ENCODE measurements at regions not wholly inside any gene's neighbourhood (a gene's known extent, or its start where the extent isn't known, plus 50 kb on each side); places are given as distances from the start of the nearest gene placed in this dataset.

DNA sequence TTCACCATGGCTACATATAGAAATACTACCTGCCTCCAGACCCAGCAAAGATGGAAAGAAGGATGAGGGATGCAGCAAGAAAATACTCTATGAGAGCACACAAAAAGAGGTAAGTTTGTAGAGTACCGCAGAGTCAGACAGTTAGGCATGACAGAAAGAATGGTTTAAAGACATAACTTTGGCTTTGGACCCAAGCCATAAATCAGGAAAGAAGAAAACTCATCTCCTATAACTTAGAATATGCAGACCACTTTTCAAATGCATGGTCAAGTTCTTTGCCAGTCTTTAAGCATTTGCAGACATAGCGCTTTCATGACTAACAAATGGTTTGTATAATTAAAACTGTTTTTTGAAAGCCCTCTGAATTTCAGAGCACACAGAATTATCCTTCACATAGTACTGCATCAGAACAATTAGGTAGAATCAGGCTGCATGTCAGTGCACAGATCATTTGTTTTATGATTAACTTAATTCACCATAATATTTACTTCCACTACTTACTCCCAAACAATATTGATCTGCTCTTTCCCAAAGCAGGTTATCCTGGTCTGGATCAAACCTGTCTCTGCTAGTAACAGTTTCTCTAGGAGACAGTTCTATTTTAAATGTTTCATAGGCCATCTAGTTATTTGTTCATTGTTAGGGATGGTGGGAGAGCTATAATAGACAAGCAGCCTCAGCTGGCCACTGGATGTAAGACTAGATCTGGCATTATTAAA is 280.7 kb upstream of the NR5A2 start:
- TF ChIP-seq, protein P1, sequence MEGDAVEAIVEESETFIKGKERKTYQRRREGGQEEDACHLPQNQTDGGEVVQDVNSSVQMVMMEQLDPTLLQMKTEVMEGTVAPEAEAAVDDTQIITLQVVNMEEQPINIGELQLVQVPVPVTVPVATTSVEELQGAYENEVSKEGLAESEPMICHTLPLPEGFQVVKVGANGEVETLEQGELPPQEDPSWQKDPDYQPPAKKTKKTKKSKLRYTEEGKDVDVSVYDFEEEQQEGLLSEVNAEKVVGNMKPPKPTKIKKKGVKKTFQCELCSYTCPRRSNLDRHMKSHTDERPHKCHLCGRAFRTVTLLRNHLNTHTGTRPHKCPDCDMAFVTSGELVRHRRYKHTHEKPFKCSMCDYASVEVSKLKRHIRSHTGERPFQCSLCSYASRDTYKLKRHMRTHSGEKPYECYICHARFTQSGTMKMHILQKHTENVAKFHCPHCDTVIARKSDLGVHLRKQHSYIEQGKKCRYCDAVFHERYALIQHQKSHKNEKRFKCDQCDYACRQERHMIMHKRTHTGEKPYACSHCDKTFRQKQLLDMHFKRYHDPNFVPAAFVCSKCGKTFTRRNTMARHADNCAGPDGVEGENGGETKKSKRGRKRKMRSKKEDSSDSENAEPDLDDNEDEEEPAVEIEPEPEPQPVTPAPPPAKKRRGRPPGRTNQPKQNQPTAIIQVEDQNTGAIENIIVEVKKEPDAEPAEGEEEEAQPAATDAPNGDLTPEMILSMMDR (IDR thresholded peaks at IDR 0.05; ENCODE audit: low read depth, low read length, missing control alignments) = no peak
- DNase-seq (ENCODE audit: low read depth) = no peak
- in situ Hi-C loops (cut with HindIII; ENCODE audit: low sequenced_read_pairs) = no loop called here
- H3K4me3 ChIP-seq (ENCODE audit: low read depth, low read length) = no peak overlapping the region

DNA sequence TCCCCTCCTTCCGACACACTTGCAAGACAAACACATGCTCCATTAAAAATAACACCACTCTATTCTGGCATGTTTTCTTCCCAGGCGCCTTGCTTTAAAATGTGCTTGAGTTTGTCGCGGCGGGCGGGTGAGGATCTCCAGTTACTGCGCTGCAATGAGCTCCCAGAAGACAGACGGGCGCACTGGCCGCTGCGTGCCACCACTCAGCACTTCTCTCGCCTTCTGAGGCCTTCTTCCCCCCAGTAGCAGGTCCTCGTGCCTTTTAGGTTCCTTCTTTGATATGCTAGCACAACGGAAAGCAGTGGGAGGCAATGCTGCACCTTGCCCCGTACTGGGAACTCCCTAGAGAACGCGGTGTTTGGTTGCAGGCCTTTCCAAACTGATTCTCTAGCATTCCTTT is 279.5 kb upstream of the NR5A2 start:
- DNase-seq (ENCODE audit: low read depth) = no peak
- no peak overlapping the region for H3K4me3 ChIP-seq (ENCODE audit: low read depth, low read length)
- TF ChIP-seq, protein P1 (IDR thresholded peaks at IDR 0.05; ENCODE audit: low read depth, low read length, missing control alignments) = no peak
- in situ Hi-C loops (cut with HindIII; ENCODE audit: low sequenced_read_pairs) = no loop called here

DNA sequence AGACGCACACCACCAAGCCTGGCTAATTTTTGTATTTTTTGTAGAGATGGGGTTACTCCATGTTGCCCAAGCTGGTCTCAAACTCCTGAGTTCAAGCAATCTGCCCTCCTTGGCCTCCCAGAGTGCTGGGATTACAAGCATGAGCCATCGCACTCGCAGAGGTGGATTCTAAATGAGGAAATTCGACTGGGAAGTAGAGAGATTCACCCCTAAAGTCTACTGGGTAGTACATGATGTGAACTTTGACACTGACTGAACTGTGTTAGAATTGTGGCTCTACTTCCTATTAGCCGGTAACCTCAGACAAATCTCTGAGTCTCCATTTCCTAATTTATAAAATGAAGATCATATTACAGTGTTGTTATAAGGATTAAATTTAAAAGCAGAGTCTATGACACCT is 276.0 kb upstream of the NR5A2 start:
- H3K4me3 ChIP-seq (ENCODE audit: low read depth, low read length) = no peak overlapping the region
- in situ Hi-C loops (cut with HindIII; ENCODE audit: low sequenced_read_pairs) = no loop called here
- TF ChIP-seq, protein P1 (IDR thresholded peaks at IDR 0.05; ENCODE audit: low read depth, low read length, missing control alignments) = no peak
- no peak for DNase-seq (ENCODE audit: low read depth)

DNA sequence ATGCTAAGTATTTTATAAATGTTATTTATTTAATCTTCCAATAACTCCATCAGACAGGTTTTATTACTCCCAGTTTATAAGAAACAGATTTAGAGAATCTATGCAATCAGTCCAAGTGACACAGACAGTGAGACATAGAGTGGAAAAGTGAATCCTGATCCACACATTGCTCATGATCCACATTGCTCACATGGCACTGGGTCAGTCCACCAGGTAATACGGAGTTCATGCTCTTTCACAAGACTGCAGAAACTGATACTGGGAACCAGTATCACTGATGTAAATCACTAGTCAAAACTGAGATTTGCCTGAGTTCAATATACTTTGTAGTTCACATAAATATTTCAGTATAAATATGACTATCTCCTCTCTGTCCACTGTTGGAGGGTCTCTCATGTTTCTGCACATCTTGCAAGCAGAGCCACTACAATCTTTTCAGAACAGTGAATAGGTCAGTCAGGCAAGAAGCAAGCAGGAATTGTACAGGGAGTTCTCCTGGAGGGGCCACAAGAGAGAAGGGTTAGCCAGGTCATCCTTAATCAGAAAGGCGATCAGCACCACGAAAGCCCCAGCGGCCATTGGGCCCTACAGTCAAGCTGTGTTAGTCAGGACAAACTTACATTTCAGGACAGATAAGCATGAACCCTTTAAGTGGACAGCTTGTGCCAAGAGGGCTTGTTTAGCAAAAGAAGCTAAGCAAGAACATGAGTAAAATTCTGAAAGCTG is 275.4 kb upstream of the NR5A2 start:
- no peak overlapping the region for H3K4me3 ChIP-seq (ENCODE audit: low read depth, low read length)
- no peak for DNase-seq (ENCODE audit: low read depth)
- TF ChIP-seq, protein P1 (IDR thresholded peaks at IDR 0.05; ENCODE audit: low read depth, low read length, missing control alignments) = no peak
- in situ Hi-C loops (cut with HindIII; ENCODE audit: low sequenced_read_pairs) = no loop called here

DNA sequence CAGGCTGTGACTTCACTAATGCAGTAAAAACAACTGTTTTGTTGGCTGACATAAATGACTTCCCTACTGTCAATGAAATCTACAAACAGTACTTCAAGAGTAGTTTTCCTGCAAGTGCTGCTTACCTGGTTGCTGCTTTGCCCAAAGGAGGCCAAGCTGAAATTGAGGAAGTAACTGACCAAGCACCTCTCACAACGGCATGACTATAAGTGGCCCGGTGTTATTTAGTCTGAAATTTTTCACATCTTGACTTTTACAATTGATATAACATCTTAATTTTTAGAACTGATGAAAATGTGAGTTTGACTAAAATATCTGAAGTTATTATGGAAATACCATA is 274.9 kb upstream of the NR5A2 start:
- DNase-seq (ENCODE audit: low read depth) = no peak
- TF ChIP-seq, protein P1 (IDR thresholded peaks at IDR 0.05; ENCODE audit: low read depth, low read length, missing control alignments) = no peak
- H3K4me3 ChIP-seq (ENCODE audit: low read depth, low read length) = no peak overlapping the region
- in situ Hi-C loops (cut with HindIII; ENCODE audit: low sequenced_read_pairs) = no loop called here

DNA sequence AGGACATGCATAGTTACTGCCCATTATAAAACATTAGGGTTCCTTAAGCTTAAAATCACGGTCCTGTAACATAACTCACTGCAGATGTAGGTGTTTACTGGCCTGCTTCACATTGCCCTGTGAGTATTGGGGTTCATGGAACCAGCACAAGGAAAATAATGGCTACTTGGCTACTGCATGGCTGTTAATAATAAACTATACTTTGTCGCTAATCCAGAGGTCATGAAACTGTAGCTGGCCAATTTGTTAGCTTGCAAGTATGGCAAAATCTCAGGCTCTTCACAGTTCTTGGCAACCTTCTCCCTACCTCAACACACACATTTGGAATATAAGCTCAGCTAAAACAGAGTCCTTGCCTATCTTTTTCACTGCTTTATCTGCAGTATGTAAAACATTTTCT is 274.0 kb upstream of the NR5A2 start:
- DNase-seq (ENCODE audit: low read depth) = no peak
- H3K4me3 ChIP-seq (ENCODE audit: low read depth, low read length) = no peak overlapping the region
- TF ChIP-seq, protein P1 (IDR thresholded peaks at IDR 0.05; ENCODE audit: low read depth, low read length, missing control alignments) = no peak
- in situ Hi-C loops (cut with HindIII; ENCODE audit: low sequenced_read_pairs) = no loop called here
